ENCODE measurements at regions not wholly inside any gene's neighbourhood (a gene's known extent, or its start where the extent isn't known, plus 50 kb on each side); places are given as distances from the start of the nearest gene placed in this dataset.

DNA sequence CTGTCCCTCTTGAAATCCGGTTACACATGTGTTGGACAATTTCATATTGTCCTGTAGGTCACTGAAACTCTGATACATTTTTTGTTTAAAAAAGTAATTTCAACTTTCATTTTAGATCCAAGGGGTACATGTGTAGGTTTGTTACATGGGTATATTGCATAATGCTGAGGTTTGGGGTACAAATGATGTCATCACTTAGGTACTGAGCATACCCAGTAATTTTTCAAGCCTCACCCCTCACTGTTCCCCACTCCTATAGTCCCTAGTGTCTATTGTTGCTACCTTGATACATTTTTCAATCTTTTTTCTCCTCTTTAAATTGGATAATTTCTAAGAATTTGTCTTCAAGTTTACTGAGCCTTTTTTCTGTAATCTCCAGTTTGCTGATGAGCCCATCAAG lies 483.0 kb downstream of the DHX35 start:
- no peak for TF ChIP-seq POLR2A (IDR thresholded peaks at IDR 0.05; ENCODE audit: low read depth, low read length)
- FAIRE-seq (no peak), DNase-seq (ENCODE audit: insufficient read length, low spot score) (no peak)

DNA sequence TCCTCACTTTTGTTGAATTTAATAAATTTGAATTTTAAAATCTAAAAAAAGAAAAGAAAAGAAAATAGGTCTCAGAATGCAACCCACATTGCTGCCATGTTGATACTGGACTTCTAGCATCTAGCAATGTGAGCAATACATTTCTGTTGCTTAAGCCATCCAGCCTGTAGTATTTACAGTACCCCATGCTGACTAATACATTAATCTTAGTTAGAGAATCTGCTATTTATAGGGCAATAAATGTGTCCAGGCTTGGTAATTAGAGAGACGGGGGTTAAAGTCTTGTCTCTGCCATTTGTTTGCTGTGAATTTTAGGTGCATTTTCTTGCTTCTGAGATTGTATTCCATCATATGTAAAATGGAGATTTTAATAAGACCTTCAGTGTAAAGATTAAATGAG lies 471.3 kb downstream of the DHX35 start:
- DNase-seq (ENCODE audit: insufficient read length, low spot score) (no peak), FAIRE-seq (no peak)
- TF ChIP-seq POLR2A (IDR thresholded peaks at IDR 0.05; ENCODE audit: low read depth, low read length): no peak

DNA sequence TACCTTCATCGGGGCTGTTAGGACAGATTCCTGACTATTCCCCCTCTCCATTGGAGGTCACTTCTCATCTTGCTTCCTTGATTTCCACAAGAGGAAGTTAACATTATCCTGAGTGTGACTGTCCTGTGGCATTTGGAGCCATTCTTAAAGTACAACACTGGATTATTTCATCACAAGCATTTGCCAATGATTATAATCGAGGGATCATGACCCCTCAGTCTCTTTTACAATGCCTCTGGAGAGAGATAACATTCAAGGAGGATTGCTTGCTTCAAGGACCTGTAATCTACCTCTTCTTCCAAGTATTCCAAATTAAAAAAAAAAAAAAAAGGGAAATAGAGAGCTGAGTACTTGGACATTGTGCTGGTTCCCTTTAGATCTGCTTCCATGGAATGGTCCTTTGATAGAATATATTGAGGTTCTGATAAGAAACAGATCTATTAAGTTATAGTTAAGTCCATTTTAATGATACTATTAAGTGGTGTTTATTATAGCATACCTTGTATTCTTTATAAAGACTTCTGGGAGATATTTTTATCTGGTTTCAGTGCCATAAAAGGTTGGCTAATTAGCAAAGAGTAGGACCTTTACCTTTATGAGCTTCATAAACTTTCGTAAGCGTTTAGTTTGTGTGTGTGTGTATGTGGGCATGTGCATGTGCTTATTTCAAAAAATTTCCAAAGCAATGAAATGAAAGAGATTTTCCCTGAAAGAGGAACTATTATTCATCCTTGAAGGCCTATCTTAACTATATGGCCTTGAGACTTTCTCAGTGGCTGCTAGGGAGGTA lies 469.1 kb downstream of the DHX35 start:
- TF ChIP-seq POLR2A (IDR thresholded peaks at IDR 0.05; ENCODE audit: low read depth, low read length): no peak
- no peak for DNase-seq (ENCODE audit: insufficient read length, low spot score)
- FAIRE-seq: no peak

DNA sequence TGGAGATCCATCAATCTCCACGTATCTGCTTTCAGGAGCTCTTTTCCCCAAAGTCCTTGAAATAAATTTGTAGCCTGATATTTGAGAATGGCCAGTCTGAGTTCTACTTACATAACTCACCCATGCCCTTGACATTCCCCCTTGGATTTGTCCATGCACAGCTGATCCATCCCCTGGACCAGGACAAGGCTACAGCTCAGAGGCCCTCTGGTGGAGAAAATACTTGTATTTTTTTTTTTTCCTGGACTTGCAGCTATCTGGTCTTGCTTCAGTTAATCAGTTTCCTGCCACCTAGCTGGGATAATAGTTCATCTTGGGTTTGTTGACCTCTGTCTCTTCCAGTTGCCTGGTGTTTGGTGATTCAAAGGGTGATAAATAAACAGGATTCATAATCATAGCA lies 467.6 kb downstream of the DHX35 start:
- DNase-seq (ENCODE audit: insufficient read length, low spot score) (no peak), FAIRE-seq (no peak)
- TF ChIP-seq POLR2A (IDR thresholded peaks at IDR 0.05; ENCODE audit: low read depth, low read length): no peak

DNA sequence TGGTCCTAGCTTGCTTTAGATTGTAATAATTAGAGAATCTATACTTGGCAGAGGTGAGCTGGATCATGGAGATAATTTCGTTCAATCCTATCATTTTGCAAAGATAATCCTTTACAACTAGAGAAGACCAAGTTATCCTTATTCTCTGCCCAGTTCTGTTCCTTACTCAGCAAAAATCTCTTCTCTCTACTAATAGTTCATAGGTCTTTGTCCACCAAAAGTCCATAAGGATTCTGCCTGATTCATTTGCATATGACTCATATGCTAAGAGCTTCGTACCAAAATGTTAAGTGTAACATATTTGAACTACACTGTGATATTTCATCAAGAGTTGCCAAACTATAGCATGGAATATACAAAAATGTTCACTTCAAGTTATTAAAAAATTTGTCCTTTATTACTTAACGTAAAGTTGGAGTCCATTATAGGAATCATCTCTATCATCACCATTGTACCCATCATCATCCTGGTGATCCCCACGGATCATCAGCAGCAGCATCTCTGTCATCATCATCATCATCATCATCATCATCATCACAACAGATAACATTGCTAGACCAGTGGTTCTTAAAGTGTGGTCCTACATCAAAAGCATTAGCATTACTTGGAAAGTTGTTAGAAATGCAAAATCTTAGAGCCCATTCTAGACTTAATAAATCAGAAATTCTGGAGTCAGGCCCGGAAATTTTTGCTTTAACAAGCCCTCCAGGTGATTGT lies 463.0 kb downstream of the DHX35 start:
- TF ChIP-seq POLR2A (IDR thresholded peaks at IDR 0.05; ENCODE audit: low read depth, low read length): no peak
- FAIRE-seq (no peak), DNase-seq (ENCODE audit: insufficient read length, low spot score) (no peak)

DNA sequence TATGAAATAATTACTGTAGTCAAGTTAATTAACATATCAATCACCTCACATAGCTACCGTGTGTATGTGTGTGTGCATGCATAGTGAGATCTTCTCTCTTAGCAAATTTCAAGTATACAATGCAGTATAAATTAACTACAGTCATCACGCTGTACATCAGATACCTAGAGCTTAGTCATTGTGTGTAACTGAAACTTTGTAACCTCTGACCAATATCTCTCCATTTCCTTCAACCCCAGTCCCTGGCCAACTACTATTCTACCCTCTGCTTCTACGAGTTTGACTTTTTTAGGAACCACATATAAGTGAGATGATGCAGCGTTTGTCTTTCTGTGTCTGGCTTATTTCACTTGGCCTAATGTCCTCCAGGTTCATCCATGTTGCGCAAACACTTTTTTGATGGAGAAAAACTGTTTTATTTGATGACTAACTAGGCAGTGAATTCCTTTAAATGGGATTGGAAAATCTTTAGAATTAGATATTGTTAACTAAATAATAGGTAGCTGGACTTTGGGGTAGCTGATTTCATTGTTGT lies 459.5 kb downstream of the DHX35 start:
- DNase-seq (ENCODE audit: insufficient read length, low spot score) (no peak), FAIRE-seq (no peak)
- TF ChIP-seq POLR2A (IDR thresholded peaks at IDR 0.05; ENCODE audit: low read depth, low read length): no peak

DNA sequence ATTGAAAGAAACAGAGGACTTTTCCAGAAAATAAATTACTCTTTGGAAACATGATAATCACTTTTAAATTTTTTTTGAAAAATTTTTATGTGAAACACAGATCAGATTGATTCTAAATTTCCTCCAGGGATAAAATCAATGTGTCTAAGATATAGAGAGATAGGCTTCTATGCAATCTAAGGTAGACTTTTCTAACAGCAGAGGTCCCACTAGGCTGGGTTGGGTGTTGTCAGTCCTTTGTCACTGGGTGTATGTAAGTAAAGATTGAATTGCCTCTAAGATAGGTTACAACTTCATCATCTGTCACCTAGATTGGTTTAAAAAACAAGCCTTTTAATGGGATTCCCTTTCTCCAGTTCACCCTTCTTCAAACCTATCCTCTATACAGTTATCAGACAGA lies 449.9 kb downstream of the DHX35 start:
- no peak for DNase-seq (ENCODE audit: insufficient read length, low spot score)
- no peak for FAIRE-seq
- no peak for TF ChIP-seq POLR2A (IDR thresholded peaks at IDR 0.05; ENCODE audit: low read depth, low read length)

DNA sequence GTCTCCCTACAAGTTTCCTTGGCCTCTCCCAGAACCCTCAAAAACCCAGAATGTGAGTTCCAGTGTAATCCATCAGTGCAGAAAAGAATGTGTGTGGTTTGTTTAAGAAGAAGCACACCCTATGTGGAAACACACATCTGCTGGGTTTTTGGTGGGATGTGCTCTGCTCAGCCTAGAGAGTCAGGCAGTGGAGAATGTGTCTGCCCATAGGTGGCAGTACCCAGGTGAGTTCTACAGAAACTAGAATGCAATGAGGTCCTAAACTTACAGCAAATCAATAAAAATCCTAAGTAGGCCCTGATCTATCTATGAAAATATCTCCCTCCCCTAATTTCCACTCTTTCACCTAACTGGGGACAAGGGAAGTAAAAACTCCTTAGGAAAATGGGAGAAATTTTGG lies 437.3 kb downstream of the DHX35 start:
- DNase-seq (ENCODE audit: insufficient read length, low spot score): no peak
- no peak for FAIRE-seq
- no peak for TF ChIP-seq POLR2A (IDR thresholded peaks at IDR 0.05; ENCODE audit: low read depth, low read length)

DNA sequence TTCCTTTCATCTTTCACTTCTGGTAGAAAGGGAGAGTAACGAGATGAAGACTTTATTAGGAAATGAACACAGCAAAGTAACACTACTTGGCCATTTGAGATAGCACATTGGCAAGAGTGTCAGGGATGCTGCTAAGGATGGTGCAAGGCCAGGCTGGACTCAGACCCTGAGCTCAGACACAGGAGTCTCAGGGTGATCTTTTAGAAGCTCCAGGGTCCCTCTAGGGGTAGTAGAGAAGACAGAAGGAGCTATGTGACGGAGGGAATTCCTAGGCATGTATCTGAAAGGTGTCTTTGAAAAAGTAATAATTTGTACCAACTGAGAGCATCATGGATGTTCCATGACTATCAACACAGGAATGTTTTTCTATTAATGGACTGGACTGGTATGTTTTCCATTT lies 436.5 kb downstream of the DHX35 start:
- FAIRE-seq: no peak
- DNase-seq (ENCODE audit: insufficient read length, low spot score): no peak
- no peak for TF ChIP-seq POLR2A (IDR thresholded peaks at IDR 0.05; ENCODE audit: low read depth, low read length)

DNA sequence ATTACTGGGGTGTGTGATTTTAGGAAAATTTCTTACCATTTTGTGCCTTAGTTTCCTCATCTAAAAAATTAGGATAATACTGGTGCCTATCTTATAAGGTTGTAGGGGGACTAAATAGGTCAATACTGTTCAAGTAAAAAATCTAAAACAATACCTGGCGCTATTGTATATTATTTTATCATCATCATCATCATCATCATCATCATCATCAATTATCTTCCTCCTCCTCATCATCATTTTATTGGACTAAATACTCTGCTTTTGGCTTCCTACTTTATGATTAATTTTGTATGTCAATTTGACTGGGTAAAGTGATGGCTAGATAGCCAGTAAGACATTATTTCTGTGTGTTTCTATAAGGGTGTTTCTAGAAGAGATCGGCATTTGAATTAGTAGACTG lies 435.5 kb downstream of the DHX35 start:
- no peak for FAIRE-seq
- TF ChIP-seq POLR2A (IDR thresholded peaks at IDR 0.05; ENCODE audit: low read depth, low read length): no peak

DNA sequence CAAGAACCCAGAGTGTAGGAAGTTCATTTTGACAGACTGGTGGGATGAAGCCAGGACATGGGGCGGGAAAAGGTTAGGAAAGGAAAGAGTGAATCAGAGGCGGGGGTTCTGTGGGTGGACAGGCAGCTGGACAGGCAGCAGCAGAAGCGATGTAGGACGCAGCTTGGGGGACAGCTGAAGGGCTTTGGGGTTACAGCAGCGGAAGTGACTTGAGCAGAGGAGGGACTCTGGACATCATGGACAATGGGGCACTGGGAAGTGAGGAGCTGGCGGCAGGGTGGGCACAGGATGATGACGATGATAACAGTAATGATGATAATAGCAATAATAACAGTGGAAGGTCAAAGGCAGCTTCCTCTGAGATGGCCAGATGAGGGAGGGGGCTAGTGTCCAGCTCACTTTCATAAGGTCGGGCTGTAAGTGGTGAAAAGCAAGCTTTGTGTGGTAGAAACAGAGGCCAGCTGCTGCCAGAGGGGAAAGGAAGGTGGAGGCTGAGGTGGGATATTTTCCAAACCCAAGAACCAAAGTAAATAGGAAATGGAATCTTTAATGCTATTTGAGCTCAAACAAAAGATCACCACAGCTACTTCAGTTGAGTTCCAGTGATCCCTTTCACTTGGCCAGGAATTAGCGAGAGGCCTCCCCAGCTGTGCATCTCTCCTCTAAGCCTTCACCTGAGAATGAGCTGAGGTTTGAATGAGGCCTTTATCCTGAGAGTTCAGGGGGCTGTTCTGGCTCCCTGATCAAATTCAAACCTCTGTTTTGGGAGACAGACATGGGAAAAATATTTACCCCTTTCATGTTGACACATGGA lies 433.5 kb downstream of the DHX35 start:
- DNase-seq (ENCODE audit: insufficient read length, low spot score): no peak
- FAIRE-seq: no peak
- TF ChIP-seq POLR2A (IDR thresholded peaks at IDR 0.05; ENCODE audit: low read depth, low read length): no peak

More for the DNA sequence above, 435.5 kb downstream of the DHX35 start:
- DNase-seq (ENCODE audit: insufficient read length, low spot score): no peak

DNA sequence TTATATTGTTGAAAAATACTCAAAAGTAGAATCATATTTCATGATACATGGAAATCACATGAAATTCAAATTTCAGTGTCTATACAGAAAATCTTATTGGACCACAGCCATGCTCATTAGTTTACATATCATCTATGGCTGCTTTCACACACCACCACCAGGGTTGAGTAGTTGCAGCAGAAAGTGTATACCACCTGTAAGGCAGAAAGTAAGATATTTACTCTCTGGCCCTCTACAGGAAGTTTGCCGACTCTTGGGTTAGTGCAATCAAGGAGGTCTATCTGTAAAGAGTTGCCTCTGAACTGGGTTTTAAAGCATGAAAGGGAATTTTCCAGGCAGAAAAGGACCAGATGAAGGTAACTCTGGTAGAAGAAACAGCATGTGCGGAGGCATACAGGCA lies 432.3 kb downstream of the DHX35 start:
- no peak for TF ChIP-seq POLR2A (IDR thresholded peaks at IDR 0.05; ENCODE audit: low read depth, low read length)
- DNase-seq (ENCODE audit: insufficient read length, low spot score) (no peak), FAIRE-seq (no peak)

DNA sequence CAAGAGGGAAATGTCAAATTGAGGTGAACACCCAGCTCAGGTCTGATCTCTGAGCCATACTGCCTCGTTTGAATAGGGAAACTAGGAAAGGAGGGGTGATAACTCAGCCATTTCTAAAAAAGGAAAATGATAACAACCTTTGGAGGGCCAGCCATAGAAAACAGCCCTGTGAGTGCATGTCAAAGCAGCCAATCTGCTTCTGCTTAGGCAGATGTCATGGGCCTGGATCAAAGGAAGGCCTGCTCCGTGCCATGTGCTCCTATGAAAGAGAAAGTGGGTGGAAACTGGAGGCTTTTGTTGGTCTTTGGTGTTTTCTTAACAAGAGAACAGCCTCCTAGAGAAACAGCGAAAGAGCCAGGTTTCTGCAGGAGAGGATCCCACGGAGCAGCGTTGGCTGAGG lies 428.0 kb downstream of the DHX35 start:
- FAIRE-seq (no peak), DNase-seq (ENCODE audit: insufficient read length, low spot score) (no peak)
- no peak for TF ChIP-seq POLR2A (IDR thresholded peaks at IDR 0.05; ENCODE audit: low read depth, low read length)

DNA sequence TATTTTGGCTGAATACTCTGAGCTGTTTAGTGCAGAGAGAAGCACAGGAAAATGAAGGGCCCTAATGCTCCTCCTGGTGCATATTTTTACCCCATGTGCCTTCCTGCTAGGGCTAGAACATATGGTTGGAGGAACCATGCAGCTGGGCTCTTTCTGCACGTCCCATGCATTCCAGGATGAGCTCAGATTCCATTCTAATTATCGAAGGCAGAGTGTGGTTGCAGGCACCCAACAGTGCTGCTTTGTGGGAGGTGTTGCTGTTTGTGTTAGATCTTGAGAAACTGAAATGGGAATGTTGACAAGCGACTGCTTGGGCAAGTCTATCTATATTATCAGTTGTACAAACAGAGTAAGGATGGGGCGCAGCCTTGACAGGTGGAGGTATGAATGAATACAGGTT lies 419.5 kb downstream of the DHX35 start:
- FAIRE-seq (no peak), DNase-seq (ENCODE audit: insufficient read length, low spot score) (no peak)
- no peak for TF ChIP-seq POLR2A (IDR thresholded peaks at IDR 0.05; ENCODE audit: low read depth, low read length)

Measured in H54 (cell line).